Fibroblast of villous mesenchyme (primary cell): ENCODE measurements at regions not wholly inside any gene's neighbourhood (a gene's known extent, or its start where the extent isn't known, plus 50 kb on each side); places are given as distances from the start of the nearest gene placed in this dataset.

Experiments used
- DNase-seq: peaks from one replicate; pipeline ENCODE4 v3.0.0-alpha.2; 2010; ENCODE audit warnings: low read depth
- H3K4me3 ChIP-seq: 2 replicates; pipeline ENCODE4 v1.5.1; 2011; ENCODE audit warnings: low read depth, mild to moderate bottlenecking, low read length
- CTCF ChIP-seq: IDR thresholded peaks from 2 replicates; pipeline ENCODE4 v1.5.1; 2012; ENCODE audit warnings: low read depth, mild to moderate bottlenecking, low read length; ENCODE audit not compliant: insufficient read depth

- TF ChIP-seq CTCF, result no peak
- H3K4me3 ChIP-seq, result no peak overlapping the region
- no peak for DNase-seq
These were observed 468.7 kb upstream of the B3GAT1 start for GRCh38 chr11:134880788-134881187.

GRCh38 chr11:134879931-134880330 is 467.9 kb upstream of the B3GAT1 start:
- H3K4me3 ChIP-seq, result no peak overlapping the region
- no peak for DNase-seq
- no peak for TF ChIP-seq CTCF

- H3K4me3 ChIP-seq, result no peak overlapping the region
- DNase-seq, result no peak
- TF ChIP-seq CTCF, result no peak
These were observed 467.3 kb upstream of the B3GAT1 start for GRCh38 chr11:134879341-134879740.

GRCh38 chr11:134878785-134879184 is 466.7 kb upstream of the B3GAT1 start:
- no peak for DNase-seq
- H3K4me3 ChIP-seq, result no peak overlapping the region
- no peak for TF ChIP-seq CTCF

- no peak for TF ChIP-seq CTCF
- H3K4me3 ChIP-seq, result no peak overlapping the region
- no peak for DNase-seq
These were observed 464.2 kb upstream of the B3GAT1 start for GRCh38 chr11:134876226-134876625.

GRCh38 chr11:134866981-134867675 is 455.1 kb upstream of the B3GAT1 start:
- no peak for TF ChIP-seq CTCF
- H3K4me3 ChIP-seq, result no peak overlapping the region
- DNase-seq, result no peak

- no peak overlapping the region for H3K4me3 ChIP-seq
- TF ChIP-seq CTCF, result no peak
- DNase-seq, result no peak
These were observed 454.2 kb upstream of the B3GAT1 start for GRCh38 chr11:134866215-134866614.
